ENCODE measurements at regions not wholly inside any gene's neighbourhood (a gene's known extent, or its start where the extent isn't known, plus 50 kb on each side); places are given as distances from the start of the nearest gene placed in this dataset.

GRCh38 chr13:107339209-107339608 is 771.3 kb upstream of the ARGLU1 start:
- intact Hi-C loops (cut with micrococcal nuclease) (no loop called here), in situ Hi-C loops (cut with MboI) (no loop called here)
- no peak overlapping the region for H3K4me2 ChIP-seq (ENCODE audit: insufficient read depth, low read length)
- 7% methylated on average over 3 of the region's 4 CpGs for WGBS (ENCODE audit: insufficient coverage, low coverage, missing lambda C conversion rate)
- ATAC-seq (no peak), DNase-seq (ENCODE audit: extremely low read depth in 1 of 4, low spot score in 3 of 4) (no peak), FAIRE-seq (no peak)
- BruUV-seq (replicated peaks): no TSS peak
- ChIA-PET POLR2A (no interaction called here), CTCF (ENCODE audit: low intra/inter-chr PET ratio) (no interaction called here)
- no peaks in the 10 kb centered on the region for H3K36me3 ChIP-seq (ENCODE audit: control insufficient read depth, insufficient read depth, low read length)
- no peaks in the 10 kb centered on the region for H3K9me3 ChIP-seq (replicated peaks; ENCODE audit: control insufficient read depth, insufficient read depth, low read depth, low read length)
- H3K27ac ChIP-seq (ENCODE audit: extremely low read depth, low read depth, low read length): no peak overlapping the region
- H3K27me3 ChIP-seq (ENCODE audit: control insufficient read depth in 2 of 2, insufficient read depth in 2 of 2, low read length in 2 of 2): no peaks in the 10 kb centered on the region
- no peak overlapping the region for H2AFZ ChIP-seq (ENCODE audit: low read depth, low read length)
- H3K4me3 ChIP-seq: no peak overlapping the region
- no peaks in the 10 kb centered on the region for H3K4me1 ChIP-seq (replicated peaks in 1 of 2; ENCODE audit: control insufficient read depth in 2 of 2, insufficient read depth in 2 of 2, low read length in 2 of 2)
- no peak for TF ChIP-seq ZNF507 (tag; conservative IDR thresholded peaks at IDR 0.05)
- TF ChIP-seq RFX1 (IDR thresholded peaks at IDR 0.05): no peak
- TF ChIP-seq PTTG1 (tag; IDR thresholded peaks at IDR 0.05; ENCODE audit: low read depth): no peak
- TF ChIP-seq ZBTB17 (CRISPR knock-in tag; IDR thresholded peaks at IDR 0.05): no peak
- no peak for TF ChIP-seq ZNF444 (CRISPR knock-in tag; IDR thresholded peaks at IDR 0.05)
- TF ChIP-seq AFF4 (CRISPR knock-in tag; IDR thresholded peaks at IDR 0.05): no peak
- TF ChIP-seq, protein P1, sequence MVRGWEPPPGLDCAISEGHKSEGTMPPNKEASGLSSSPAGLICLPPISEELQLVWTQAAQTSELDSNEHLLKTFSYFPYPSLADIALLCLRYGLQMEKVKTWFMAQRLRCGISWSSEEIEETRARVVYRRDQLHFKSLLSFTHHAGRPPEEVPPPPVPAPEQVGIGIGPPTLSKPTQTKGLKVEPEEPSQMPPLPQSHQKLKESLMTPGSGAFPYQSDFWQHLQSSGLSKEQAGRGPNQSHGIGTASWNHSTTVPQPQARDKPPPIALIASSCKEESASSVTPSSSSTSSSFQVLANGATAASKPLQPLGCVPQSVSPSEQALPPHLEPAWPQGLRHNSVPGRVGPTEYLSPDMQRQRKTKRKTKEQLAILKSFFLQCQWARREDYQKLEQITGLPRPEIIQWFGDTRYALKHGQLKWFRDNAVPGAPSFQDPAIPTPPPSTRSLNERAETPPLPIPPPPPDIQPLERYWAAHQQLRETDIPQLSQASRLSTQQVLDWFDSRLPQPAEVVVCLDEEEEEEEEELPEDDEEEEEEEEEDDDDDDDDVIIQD (CRISPR knock-in tag; IDR thresholded peaks at IDR 0.05): no peak
- no peak for TF ChIP-seq ZC3H8 (IDR thresholded peaks at IDR 0.05)
- TF ChIP-seq SPI1 (IDR thresholded peaks at IDR 0.05; ENCODE audit: borderline replicate concordance, low read depth, low read length): no peak
- no peaks in the 10 kb centered on the region for H4K20me1 ChIP-seq (replicated peaks; ENCODE audit: control insufficient read depth, insufficient read depth, low read length)
- no peaks in the 10 kb centered on the region for H3K9me1 ChIP-seq (ENCODE audit: control insufficient read depth, insufficient read depth, low read length)
- no peaks in the 10 kb centered on the region for H3K79me2 ChIP-seq (ENCODE audit: control insufficient read depth, insufficient read depth, low read length)
- no peak overlapping the region for H3K9ac ChIP-seq (ENCODE audit: insufficient read depth in 1 of 2, low read depth in 2 of 2, low read length in 2 of 2)

Measured in K562 (cell line).